ENCODE measurements at regions not wholly inside any gene's neighbourhood (a gene's known extent, or its start where the extent isn't known, plus 50 kb on each side); places are given as distances from the start of the nearest gene placed in this dataset.

DNA sequence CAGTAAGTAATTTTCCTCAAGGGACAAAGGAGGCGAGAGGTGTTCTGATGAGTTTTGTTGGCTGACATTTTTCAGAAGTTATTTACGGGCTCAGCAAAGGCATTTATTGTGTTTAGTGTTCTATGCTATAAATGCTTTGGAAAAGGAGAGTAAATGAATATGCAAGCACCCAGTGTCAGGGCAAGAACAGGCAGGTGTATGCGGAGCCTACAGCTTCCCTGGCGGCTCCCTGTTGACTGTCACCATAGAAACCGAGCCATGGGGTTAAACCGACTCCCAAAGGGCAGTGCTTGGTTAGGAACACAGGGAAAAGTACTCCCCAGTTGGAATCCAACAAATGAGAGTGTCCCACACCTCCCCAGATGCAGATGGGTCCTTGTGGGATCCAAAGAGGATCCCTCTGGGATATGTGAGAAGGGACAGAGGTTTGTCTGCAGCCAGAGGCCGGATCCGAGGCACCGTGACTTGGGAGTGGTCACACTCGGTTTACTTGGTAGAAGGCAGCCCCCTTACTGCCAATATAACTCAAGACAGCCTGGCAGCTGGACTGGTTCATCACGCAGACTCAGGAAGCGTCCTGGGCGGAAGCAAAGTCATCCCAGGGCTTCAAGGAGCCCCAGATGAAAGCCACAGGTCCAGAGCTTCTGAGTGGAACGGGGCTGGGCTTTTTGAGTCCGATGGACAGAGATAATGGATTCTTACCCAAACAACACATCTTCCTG lies 329.7 kb downstream of the CTTN start:
- no peak for DNase-seq (ENCODE audit: extremely low spot score)
- ChIA-PET POLR2A (no interaction called here), CTCF (no interaction called here)
- TF ChIP-seq BHLHE40 (IDR thresholded peaks at IDR 0.05; ENCODE audit: borderline replicate concordance) (no peak), HDGF (IDR thresholded peaks at IDR 0.05; ENCODE audit: borderline replicate concordance) (no peak), FOXA1 (IDR thresholded peaks at IDR 0.05) (no peak), SP1 (IDR thresholded peaks at IDR 0.05) (no peak), ZNF384 (IDR thresholded peaks at IDR 0.05) (no peak), LEF1 (IDR thresholded peaks at IDR 0.05; ENCODE audit: borderline replicate concordance) (no peak), ARNT (IDR thresholded peaks at IDR 0.05) (no peak), FOXM1 (IDR thresholded peaks at IDR 0.05; ENCODE audit: borderline replicate concordance) (no peak), CTBP1 (IDR thresholded peaks at IDR 0.05; ENCODE audit: borderline replicate concordance) (no peak), ELF4 (IDR thresholded peaks at IDR 0.05) (no peak)

DNA sequence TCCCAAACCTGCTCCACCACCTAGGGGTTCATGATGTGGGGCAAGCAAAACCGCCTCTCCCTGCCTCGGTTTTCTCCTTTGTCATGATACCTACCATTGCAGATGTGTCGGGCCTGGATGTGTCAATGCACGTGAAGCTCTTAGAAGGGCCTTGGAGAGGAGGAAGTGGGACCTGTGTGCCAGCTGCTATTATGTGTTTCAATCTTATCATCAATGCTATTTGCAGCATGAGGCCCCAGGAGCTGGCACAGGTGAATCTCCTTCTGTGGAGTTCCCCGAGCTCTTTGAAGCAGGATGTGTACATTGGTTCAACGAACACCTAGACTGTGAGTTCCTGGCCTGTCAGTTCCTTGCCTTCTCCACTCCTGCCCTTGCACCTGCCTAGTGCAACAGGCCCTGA lies 331.6 kb downstream of the CTTN start:
- POLR2A ChIA-PET, result no interaction called here
- no peak for TF ChIP-seq SUZ12 (IDR thresholded peaks at IDR 0.05)
- no peak for TF ChIP-seq SP1 (IDR thresholded peaks at IDR 0.05)
- TF ChIP-seq HDGF (IDR thresholded peaks at IDR 0.05; ENCODE audit: borderline replicate concordance), result no peak
- no peak for TF ChIP-seq CTBP1 (IDR thresholded peaks at IDR 0.05; ENCODE audit: borderline replicate concordance)
- TF ChIP-seq FOXK2 (IDR thresholded peaks at IDR 0.05), result no peak
- TF ChIP-seq ARNT (IDR thresholded peaks at IDR 0.05), result no peak
- no peak for TF ChIP-seq FOXA1 (IDR thresholded peaks at IDR 0.05)
- TF ChIP-seq TARDBP (IDR thresholded peaks at IDR 0.05), result no peak
- TF ChIP-seq, protein P1, sequence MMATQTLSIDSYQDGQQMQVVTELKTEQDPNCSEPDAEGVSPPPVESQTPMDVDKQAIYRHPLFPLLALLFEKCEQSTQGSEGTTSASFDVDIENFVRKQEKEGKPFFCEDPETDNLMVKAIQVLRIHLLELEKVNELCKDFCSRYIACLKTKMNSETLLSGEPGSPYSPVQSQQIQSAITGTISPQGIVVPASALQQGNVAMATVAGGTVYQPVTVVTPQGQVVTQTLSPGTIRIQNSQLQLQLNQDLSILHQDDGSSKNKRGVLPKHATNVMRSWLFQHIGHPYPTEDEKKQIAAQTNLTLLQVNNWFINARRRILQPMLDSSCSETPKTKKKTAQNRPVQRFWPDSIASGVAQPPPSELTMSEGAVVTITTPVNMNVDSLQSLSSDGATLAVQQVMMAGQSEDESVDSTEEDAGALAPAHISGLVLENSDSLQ (IDR thresholded peaks at IDR 0.05), result no peak
- TF ChIP-seq LEF1 (IDR thresholded peaks at IDR 0.05; ENCODE audit: borderline replicate concordance), result no peak
- TF ChIP-seq FOXM1 (IDR thresholded peaks at IDR 0.05; ENCODE audit: borderline replicate concordance), result no peak
- TF ChIP-seq ELF4 (IDR thresholded peaks at IDR 0.05), result no peak
- TF ChIP-seq NFRKB (IDR thresholded peaks at IDR 0.05), result no peak
- TF ChIP-seq L3MBTL2 (conservative IDR thresholded peaks at IDR 0.05), result no peak
- TF ChIP-seq ZNF384 (IDR thresholded peaks at IDR 0.05), result no peak
- no peak for TF ChIP-seq BHLHE40 (IDR thresholded peaks at IDR 0.05; ENCODE audit: borderline replicate concordance)
- no peak for DNase-seq (ENCODE audit: extremely low spot score)
- CTCF ChIA-PET, result no interaction called here

DNA sequence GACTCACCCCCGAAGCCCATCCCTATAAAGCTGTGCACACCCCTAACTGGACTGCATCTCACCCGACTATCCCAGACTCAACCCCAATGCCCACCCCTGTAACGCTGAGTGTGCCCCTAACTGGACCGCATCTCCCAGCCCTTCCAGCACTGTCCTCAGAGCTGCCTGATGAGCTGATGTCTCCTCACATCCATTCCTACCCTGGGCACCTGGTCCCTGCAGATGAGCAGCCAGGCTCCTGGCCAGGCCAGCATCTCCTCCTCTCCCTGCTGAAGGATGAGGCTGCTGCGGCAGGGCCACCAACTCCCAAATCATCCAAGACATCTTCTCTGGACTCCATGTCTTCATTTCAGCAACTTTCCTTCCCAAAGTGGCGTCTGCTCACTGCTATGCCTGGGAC lies 332.1 kb downstream of the CTTN start:
- POLR2A ChIA-PET, result no interaction called here
- CTCF ChIA-PET, result no interaction called here
- DNase-seq (ENCODE audit: extremely low spot score), result no peak
- TF ChIP-seq NFRKB (IDR thresholded peaks at IDR 0.05), result no peak
- no peak for TF ChIP-seq SUZ12 (IDR thresholded peaks at IDR 0.05)
- TF ChIP-seq FOXK2 (IDR thresholded peaks at IDR 0.05), result no peak
- no peak for TF ChIP-seq BHLHE40 (IDR thresholded peaks at IDR 0.05; ENCODE audit: borderline replicate concordance)

DNA sequence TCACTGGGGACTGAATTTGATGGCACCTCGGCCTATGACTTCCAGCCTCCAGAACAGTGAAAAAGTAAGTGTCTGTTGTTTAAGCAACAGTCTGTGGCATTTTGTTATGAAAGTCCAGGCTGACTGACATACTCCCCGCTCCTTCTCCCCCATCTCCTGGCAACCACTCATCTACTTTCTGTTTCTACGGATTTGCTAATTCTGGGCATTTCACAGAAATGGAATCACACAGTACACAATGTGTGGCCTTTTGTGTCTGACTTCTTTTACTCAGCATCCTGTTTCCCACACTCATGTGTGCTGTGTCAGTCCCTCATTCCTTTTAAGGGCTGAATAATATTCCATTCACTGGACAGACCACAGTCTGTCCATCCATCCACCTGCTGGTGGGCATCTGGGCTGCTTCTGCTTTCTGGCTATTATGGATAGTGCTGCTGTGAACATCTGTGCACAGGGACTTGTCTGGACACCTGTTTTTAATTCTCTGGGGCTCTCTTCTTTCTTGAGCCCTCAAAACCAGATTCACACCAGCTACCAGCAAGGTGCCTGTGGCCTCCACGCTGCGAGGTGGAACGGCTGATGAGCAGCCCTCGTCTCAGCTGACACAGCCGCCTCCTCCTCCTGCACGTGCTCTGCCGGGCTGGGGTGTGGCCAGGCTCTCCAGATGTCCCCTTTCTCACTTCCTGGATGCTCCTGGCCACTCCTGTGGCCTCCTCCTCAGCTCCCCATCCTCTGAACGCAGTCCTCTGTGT lies 333.1 kb downstream of the CTTN start:
- no peak for DNase-seq (ENCODE audit: extremely low spot score)
- CTCF ChIA-PET, result no interaction called here
- no peak for TF ChIP-seq CTBP1 (IDR thresholded peaks at IDR 0.05; ENCODE audit: borderline replicate concordance)
- TF ChIP-seq ZNF384 (IDR thresholded peaks at IDR 0.05), result no peak
- TF ChIP-seq TARDBP (IDR thresholded peaks at IDR 0.05), result no peak
- TF ChIP-seq SUZ12 (IDR thresholded peaks at IDR 0.05), result no peak
- no peak for TF ChIP-seq BHLHE40 (IDR thresholded peaks at IDR 0.05; ENCODE audit: borderline replicate concordance)
- no peak for TF ChIP-seq L3MBTL2 (conservative IDR thresholded peaks at IDR 0.05)
- TF ChIP-seq FOXK2 (IDR thresholded peaks at IDR 0.05), result no peak
- TF ChIP-seq LEF1 (IDR thresholded peaks at IDR 0.05; ENCODE audit: borderline replicate concordance), result no peak
- POLR2A ChIA-PET, result no interaction called here

DNA sequence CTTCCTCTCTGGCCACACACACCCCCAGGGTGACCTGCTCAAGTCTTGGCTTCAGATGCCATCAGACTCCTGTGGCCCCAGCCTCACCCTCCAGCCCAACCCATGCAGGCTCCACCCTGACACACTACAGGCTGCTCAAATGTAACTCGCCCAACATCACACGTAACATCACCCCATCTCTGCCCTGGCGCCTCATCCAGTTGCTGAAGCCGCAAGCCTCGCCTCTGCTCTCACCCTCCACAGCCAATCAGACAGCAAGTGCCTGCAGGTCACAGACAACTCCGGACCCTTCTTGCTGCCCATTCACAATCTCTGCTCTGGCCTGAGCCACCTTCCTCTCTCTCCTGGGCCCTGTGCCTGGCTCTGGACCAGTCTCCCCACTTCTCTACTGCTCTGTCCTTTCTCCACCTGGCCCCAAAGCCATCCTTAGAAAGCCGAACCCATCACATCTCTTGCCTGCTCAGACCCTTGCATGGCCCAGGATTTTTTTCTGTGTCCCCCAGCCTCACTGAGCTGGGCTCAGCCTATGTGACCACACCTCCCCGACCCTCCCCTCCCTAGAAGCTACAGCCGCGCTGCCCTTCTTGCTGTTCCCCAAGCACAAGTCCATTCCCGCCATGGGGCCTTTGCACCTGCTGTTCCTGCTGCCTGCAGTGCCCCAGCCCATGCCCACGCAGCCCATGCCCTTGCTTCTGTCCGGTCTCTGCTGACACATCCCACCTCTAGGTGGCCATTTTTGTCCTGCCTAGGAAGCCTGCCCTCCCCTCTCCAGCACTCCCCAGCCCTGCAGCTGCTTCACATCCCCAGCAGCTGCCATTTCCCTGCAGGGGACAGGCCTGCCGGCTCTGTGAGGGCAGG lies 333.9 kb downstream of the CTTN start:
- no peak for DNase-seq (ENCODE audit: extremely low spot score)
- POLR2A ChIA-PET, result no interaction called here
- TF ChIP-seq L3MBTL2 (conservative IDR thresholded peaks at IDR 0.05) (no peak), SP1 (IDR thresholded peaks at IDR 0.05) (no peak), FOXA1 (IDR thresholded peaks at IDR 0.05) (no peak), TARDBP (IDR thresholded peaks at IDR 0.05) (no peak), NFRKB (IDR thresholded peaks at IDR 0.05) (no peak), ARNT (IDR thresholded peaks at IDR 0.05) (no peak), CTBP1 (IDR thresholded peaks at IDR 0.05; ENCODE audit: borderline replicate concordance) (no peak), ELF4 (IDR thresholded peaks at IDR 0.05) (no peak), ZNF384 (IDR thresholded peaks at IDR 0.05) (no peak), SUZ12 (IDR thresholded peaks at IDR 0.05) (no peak), LEF1 (IDR thresholded peaks at IDR 0.05; ENCODE audit: borderline replicate concordance) (no peak), HDGF (IDR thresholded peaks at IDR 0.05; ENCODE audit: borderline replicate concordance) (no peak), FOXM1 (IDR thresholded peaks at IDR 0.05; ENCODE audit: borderline replicate concordance) (no peak), BHLHE40 (IDR thresholded peaks at IDR 0.05; ENCODE audit: borderline replicate concordance) (no peak), FOXK2 (IDR thresholded peaks at IDR 0.05) (no peak)
- TF ChIP-seq, protein P1 (IDR thresholded peaks at IDR 0.05), result no peak
- CTCF ChIA-PET, result no interaction called here

DNA sequence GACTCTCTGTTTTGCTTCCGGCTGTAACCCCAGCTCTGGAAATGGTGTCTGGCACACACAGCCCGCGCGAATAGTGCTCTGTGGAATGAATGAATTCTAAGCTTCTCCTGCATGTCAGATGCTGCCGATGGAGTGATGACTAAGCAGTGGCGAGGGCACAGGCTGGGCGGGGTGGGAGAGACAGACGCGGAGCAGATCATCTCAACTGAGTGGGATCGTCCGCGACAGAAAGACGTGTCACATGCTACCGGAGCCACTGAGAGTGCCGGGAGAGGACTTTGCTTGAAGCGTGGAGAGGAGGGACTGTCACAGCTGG lies 334.5 kb downstream of the CTTN start:
- CTCF ChIA-PET, result no interaction called here
- DNase-seq (ENCODE audit: extremely low spot score), result no peak
- TF ChIP-seq ELF4 (IDR thresholded peaks at IDR 0.05) (no peak), L3MBTL2 (conservative IDR thresholded peaks at IDR 0.05) (no peak), CTBP1 (IDR thresholded peaks at IDR 0.05; ENCODE audit: borderline replicate concordance) (no peak), ARNT (IDR thresholded peaks at IDR 0.05) (no peak), TARDBP (IDR thresholded peaks at IDR 0.05) (no peak), FOXK2 (IDR thresholded peaks at IDR 0.05) (no peak), HDGF (IDR thresholded peaks at IDR 0.05; ENCODE audit: borderline replicate concordance) (no peak), LEF1 (IDR thresholded peaks at IDR 0.05; ENCODE audit: borderline replicate concordance) (no peak), BHLHE40 (IDR thresholded peaks at IDR 0.05; ENCODE audit: borderline replicate concordance) (no peak), NFRKB (IDR thresholded peaks at IDR 0.05) (no peak), SP1 (IDR thresholded peaks at IDR 0.05) (no peak), ZNF384 (IDR thresholded peaks at IDR 0.05) (no peak), SUZ12 (IDR thresholded peaks at IDR 0.05) (no peak), FOXM1 (IDR thresholded peaks at IDR 0.05; ENCODE audit: borderline replicate concordance) (no peak), FOXA1 (IDR thresholded peaks at IDR 0.05) (no peak)
- TF ChIP-seq, protein P1 (IDR thresholded peaks at IDR 0.05), result no peak
- POLR2A ChIA-PET, result no interaction called here

All from HEK293T (cell line).